ENCODE measurements at regions not wholly inside any gene's neighbourhood (a gene's known extent, or its start where the extent isn't known, plus 50 kb on each side); places are given as distances from the start of the nearest gene placed in this dataset.

GRCh38 chr18:56492136-56492535 is 146.3 kb downstream of the TXNL1 start:
- no peak for TF ChIP-seq CTCF (IDR thresholded peaks at IDR 0.05)
- no peak for TF ChIP-seq POLR2A (IDR thresholded peaks at IDR 0.05)
